ENCODE measurements at regions not wholly inside any gene's neighbourhood (a gene's known extent, or its start where the extent isn't known, plus 50 kb on each side); places are given as distances from the start of the nearest gene placed in this dataset.

DNA sequence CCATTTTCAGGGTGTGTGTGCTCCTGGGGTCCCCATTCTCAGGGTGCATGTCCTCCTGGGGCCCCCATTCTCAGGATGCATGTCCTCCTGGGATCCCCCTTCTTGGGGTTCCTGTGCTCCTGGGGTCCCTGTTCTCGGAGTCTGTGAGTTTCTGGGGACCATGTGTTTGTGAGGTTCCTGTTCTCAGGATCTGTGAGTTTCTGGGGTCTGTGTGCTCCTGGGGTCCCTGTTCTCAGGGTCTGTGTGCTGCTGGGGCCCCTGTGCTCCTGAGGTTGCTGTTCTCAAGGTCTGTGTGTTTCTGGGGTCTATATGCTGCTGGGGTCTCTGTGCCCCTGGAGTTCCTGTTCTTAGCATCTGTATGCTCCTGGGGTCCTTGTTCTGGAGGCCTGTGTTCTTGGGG, 425.5 kb downstream of the GLRX3 start:
- Histone ChIP-seq H3K4me1 (ENCODE audit: low read length) (no peaks in the 10 kb centered on the region), H3K9me3 (ENCODE audit: insufficient read depth, low read length) (no peaks in the 10 kb centered on the region), H3K4me2 (ENCODE audit: low read length) (no peak overlapping the region), H3K27ac (ENCODE audit: low read length) (no peak overlapping the region), H4K20me1 (ENCODE audit: insufficient read depth, low read length) (no peaks in the 10 kb centered on the region), H3K27me3 (ENCODE audit: low read depth, low read length) (no peaks in the 10 kb centered on the region), H2AFZ (ENCODE audit: low read depth, low read length) (no peak overlapping the region), H3K4me3 (ENCODE audit: low read length) (no peak overlapping the region), H3K36me3 (replicated peaks; ENCODE audit: low read depth, low read length) (no peaks in the 10 kb centered on the region), H3K79me2 (ENCODE audit: low read length) (no peaks in the 10 kb centered on the region), H3K9ac (ENCODE audit: low read length) (no peak overlapping the region)
- TF ChIP-seq, protein P1, sequence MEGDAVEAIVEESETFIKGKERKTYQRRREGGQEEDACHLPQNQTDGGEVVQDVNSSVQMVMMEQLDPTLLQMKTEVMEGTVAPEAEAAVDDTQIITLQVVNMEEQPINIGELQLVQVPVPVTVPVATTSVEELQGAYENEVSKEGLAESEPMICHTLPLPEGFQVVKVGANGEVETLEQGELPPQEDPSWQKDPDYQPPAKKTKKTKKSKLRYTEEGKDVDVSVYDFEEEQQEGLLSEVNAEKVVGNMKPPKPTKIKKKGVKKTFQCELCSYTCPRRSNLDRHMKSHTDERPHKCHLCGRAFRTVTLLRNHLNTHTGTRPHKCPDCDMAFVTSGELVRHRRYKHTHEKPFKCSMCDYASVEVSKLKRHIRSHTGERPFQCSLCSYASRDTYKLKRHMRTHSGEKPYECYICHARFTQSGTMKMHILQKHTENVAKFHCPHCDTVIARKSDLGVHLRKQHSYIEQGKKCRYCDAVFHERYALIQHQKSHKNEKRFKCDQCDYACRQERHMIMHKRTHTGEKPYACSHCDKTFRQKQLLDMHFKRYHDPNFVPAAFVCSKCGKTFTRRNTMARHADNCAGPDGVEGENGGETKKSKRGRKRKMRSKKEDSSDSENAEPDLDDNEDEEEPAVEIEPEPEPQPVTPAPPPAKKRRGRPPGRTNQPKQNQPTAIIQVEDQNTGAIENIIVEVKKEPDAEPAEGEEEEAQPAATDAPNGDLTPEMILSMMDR (IDR thresholded peaks at IDR 0.05; ENCODE audit: low read depth, low read length), result no peak
- TF ChIP-seq EZH2phosphoT487 (IDR thresholded peaks at IDR 0.05; ENCODE audit: low read depth), result no peak

- no peak overlapping the region for H3K4me3 ChIP-seq (ENCODE audit: low read length)
- no peaks in the 10 kb centered on the region for H3K27me3 ChIP-seq (ENCODE audit: low read depth, low read length)
- no peak overlapping the region for H3K9ac ChIP-seq (ENCODE audit: low read length)
- no peaks in the 10 kb centered on the region for H3K36me3 ChIP-seq (replicated peaks; ENCODE audit: low read depth, low read length)
- H3K27ac ChIP-seq (ENCODE audit: low read length), result no peak overlapping the region
- H3K4me2 ChIP-seq (ENCODE audit: low read length), result no peak overlapping the region
- TF ChIP-seq, protein P1 (IDR thresholded peaks at IDR 0.05; ENCODE audit: low read depth, low read length), result no peak
- no peak for TF ChIP-seq EZH2phosphoT487 (IDR thresholded peaks at IDR 0.05; ENCODE audit: low read depth)
- H3K4me1 ChIP-seq (ENCODE audit: low read length), result no peaks in the 10 kb centered on the region
- H3K9me3 ChIP-seq (ENCODE audit: insufficient read depth, low read length), result no peaks in the 10 kb centered on the region
- no peak overlapping the region for H2AFZ ChIP-seq (ENCODE audit: low read depth, low read length)
- no peaks in the 10 kb centered on the region for H4K20me1 ChIP-seq (ENCODE audit: insufficient read depth, low read length)
- no peaks in the 10 kb centered on the region for H3K79me2 ChIP-seq (ENCODE audit: low read length)
Observed at GRCh38 chr10:130567011-130567410, 430.8 kb downstream of the GLRX3 start.

- no peak overlapping the region for H2AFZ ChIP-seq (ENCODE audit: low read depth, low read length)
- no peaks in the 10 kb centered on the region for H4K20me1 ChIP-seq (ENCODE audit: insufficient read depth, low read length)
- H3K4me1 ChIP-seq (ENCODE audit: low read length), result no peaks in the 10 kb centered on the region
- H3K27me3 ChIP-seq (ENCODE audit: low read depth, low read length), result no peaks in the 10 kb centered on the region
- no peaks in the 10 kb centered on the region for H3K9me3 ChIP-seq (ENCODE audit: insufficient read depth, low read length)
- no peaks in the 10 kb centered on the region for H3K79me2 ChIP-seq (ENCODE audit: low read length)
- no peaks in the 10 kb centered on the region for H3K36me3 ChIP-seq (replicated peaks; ENCODE audit: low read depth, low read length)
- TF ChIP-seq, protein P1 (IDR thresholded peaks at IDR 0.05; ENCODE audit: low read depth, low read length), result no peak
- no peak for TF ChIP-seq EZH2phosphoT487 (IDR thresholded peaks at IDR 0.05; ENCODE audit: low read depth)
- H3K4me2 ChIP-seq (ENCODE audit: low read length), result no peak overlapping the region
- no peak overlapping the region for H3K9ac ChIP-seq (ENCODE audit: low read length)
- H3K4me3 ChIP-seq (ENCODE audit: low read length), result no peak overlapping the region
- no peak overlapping the region for H3K27ac ChIP-seq (ENCODE audit: low read length)
Observed at GRCh38 chr10:130567436-130567835, 431.2 kb downstream of the GLRX3 start.

DNA sequence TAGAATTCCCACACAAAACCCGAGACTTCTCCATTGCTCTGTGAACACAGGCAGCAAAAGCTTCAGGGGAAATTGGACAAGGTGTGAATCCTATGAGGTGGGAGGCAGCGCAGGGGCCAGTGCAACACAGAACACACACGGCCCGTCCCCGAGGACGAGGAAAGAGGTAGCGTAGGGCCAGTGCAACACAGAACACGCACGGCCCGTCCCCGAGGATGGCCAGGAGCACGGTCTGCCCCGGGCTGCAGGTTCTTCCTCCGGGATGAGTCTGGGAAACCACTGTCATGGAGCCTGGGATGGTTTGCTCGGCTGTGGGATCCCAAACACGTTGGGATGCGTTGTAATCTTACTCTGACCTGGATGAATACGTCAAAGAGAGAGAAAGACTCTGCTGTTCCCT, 432.1 kb downstream of the GLRX3 start:
- no peaks in the 10 kb centered on the region for H3K79me2 ChIP-seq (ENCODE audit: low read length)
- no peak overlapping the region for H3K9ac ChIP-seq (ENCODE audit: low read length)
- no peaks in the 10 kb centered on the region for H3K27me3 ChIP-seq (ENCODE audit: low read depth, low read length)
- no peak overlapping the region for H3K4me2 ChIP-seq (ENCODE audit: low read length)
- no peak overlapping the region for H3K27ac ChIP-seq (ENCODE audit: low read length)
- H2AFZ ChIP-seq (ENCODE audit: low read depth, low read length), result no peak overlapping the region
- H3K4me3 ChIP-seq (ENCODE audit: low read length), result no peak overlapping the region
- no peaks in the 10 kb centered on the region for H4K20me1 ChIP-seq (ENCODE audit: insufficient read depth, low read length)
- no peaks in the 10 kb centered on the region for H3K36me3 ChIP-seq (replicated peaks; ENCODE audit: low read depth, low read length)
- TF ChIP-seq EZH2phosphoT487 (IDR thresholded peaks at IDR 0.05; ENCODE audit: low read depth), result no peak
- TF ChIP-seq, protein P1 (IDR thresholded peaks at IDR 0.05; ENCODE audit: low read depth, low read length), result no peak
- H3K9me3 ChIP-seq (ENCODE audit: insufficient read depth, low read length), result no peaks in the 10 kb centered on the region
- no peaks in the 10 kb centered on the region for H3K4me1 ChIP-seq (ENCODE audit: low read length)

Measured in OCI-LY3 (cell line).